ENCODE measurements at regions not wholly inside any gene's neighbourhood (a gene's known extent, or its start where the extent isn't known, plus 50 kb on each side); places are given as distances from the start of the nearest gene placed in this dataset.

- TF ChIP-seq CTCF (IDR thresholded peaks at IDR 0.05): no peak
- no peak for TF ChIP-seq POLR2A (IDR thresholded peaks at IDR 0.05)
Observed at GRCh38 chr10:59538623-59539022, 171.0 kb downstream of the SLC16A9 start.

Data from right lobe of liver (tissue), 4 donors.